Nephron (organoid): ENCODE measurements at regions not wholly inside any gene's neighbourhood (a gene's known extent, or its start where the extent isn't known, plus 50 kb on each side); places are given as distances from the start of the nearest gene placed in this dataset.
"Not testable (repeated sequence)": the region's sequence is repeated elsewhere in the genome, so short reads cannot be mapped to it uniquely, and the experiment has no call there.

Experiments used
- H3K27ac Mint-ChIP-seq, 3 experiments: 2 replicates each; pipeline ENCODE4 v1.8.0; 2020; ENCODE audit warnings: mixed read lengths in 3 of 3, mild to moderate bottlenecking in 2 of 3, moderate library complexity in 1 of 3
- H3K27me3 Mint-ChIP-seq: 2 replicates; pipeline ENCODE4 v1.8.0; 2021; ENCODE audit warnings: low read depth, mild to moderate bottlenecking, moderate library complexity, mixed read lengths
- H3K36me3 Mint-ChIP-seq: 2 replicates; pipeline ENCODE4 v1.8.0; 2020; ENCODE audit warnings: low read depth, mixed read lengths
- H3K4me1 Mint-ChIP-seq: 2 replicates; pipeline ENCODE4 v1.8.0; 2020; ENCODE audit warnings: mixed read lengths
- H3K4me3 Mint-ChIP-seq, 3 experiments: 2 replicates each; pipeline ENCODE4 v1.8.0; 2020; ENCODE audit warnings: mild to moderate bottlenecking in 3 of 3, mixed read lengths in 3 of 3, moderate library complexity in 2 of 3
- H3K9me3 Mint-ChIP-seq: 2 replicates; pipeline ENCODE4 v1.8.0; 2020; ENCODE audit warnings: mixed read lengths
- TF ChIP-seq, protein P1 (sequence below), 3 experiments: fragments of 200-600 bp; sonication (generic); IDR thresholded peaks; one replicate each; pipeline ENCODE4 v1.5.0; 2021; ENCODE audit warnings: antibody characterized with exemption in 3 of 3; ENCODE audit not compliant: unreplicated experiment in 3 of 3

DNA sequence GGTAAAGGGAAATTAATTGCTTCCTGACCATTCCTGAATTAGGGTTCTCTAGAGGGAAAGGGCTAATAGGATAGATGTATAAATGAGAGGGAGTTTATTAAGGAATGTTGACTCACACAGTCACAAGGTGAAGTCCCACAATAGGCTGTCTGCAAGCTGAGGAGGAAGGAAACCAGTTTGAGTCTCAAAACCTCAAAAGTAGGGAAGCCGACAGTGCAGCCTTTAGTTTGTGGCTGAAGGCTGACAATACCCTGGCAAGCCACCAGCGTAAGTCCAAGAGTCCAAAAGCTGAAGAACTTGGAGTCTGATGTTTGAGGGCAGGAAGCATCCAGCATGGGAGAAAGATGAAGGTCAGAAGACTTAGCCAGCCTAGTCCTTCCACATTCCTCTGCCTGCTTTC is 1340.8 kb downstream of the RPIA start:
- not testable (repeated sequence) for H3K27me3 Mint-ChIP-seq, H3K27ac Mint-ChIP-seq, H3K4me1 Mint-ChIP-seq, H3K9me3 Mint-ChIP-seq, H3K36me3 Mint-ChIP-seq, H3K4me3 Mint-ChIP-seq

DNA sequence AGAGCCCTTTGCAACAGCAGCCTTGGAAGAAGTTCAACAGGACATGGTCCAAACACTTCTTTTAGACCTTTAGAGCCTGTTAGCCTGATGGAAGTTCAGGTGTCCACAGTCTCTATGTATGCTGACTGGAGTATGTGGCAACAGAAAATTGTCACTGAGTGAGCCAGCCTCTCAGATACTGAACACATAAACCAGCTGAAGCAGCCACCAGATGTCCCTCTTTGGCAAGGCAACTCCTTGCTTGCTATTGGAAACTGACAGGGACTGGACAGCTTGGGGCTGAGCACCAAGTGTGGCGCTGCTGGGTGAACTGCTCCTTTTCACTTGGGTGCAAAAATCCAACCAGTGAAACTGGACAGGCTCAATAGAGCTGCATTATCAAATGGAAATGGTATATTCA is 1344.9 kb downstream of the RPIA start:
- not testable (repeated sequence) for H3K27me3 Mint-ChIP-seq, H3K36me3 Mint-ChIP-seq, H3K4me1 Mint-ChIP-seq, H3K27ac Mint-ChIP-seq, H3K4me3 Mint-ChIP-seq, H3K9me3 Mint-ChIP-seq

DNA sequence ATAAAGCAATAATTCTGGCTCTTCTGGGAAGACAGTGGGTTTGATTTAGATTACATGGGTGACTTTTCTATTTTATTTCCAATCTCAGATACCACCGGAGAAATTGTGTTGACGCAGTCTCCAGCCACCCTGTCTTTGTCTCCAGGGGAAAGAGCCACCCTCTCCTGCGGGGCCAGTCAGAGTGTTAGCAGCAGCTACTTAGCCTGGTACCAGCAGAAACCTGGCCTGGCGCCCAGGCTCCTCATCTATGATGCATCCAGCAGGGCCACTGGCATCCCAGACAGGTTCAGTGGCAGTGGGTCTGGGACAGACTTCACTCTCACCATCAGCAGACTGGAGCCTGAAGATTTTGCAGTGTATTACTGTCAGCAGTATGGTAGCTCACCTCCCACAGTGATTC is 1347.6 kb downstream of the RPIA start:
- H3K27me3 Mint-ChIP-seq, H3K4me1 Mint-ChIP-seq, H3K36me3 Mint-ChIP-seq, H3K4me3 Mint-ChIP-seq, H3K9me3 Mint-ChIP-seq, H3K27ac Mint-ChIP-seq: not testable (repeated sequence)

DNA sequence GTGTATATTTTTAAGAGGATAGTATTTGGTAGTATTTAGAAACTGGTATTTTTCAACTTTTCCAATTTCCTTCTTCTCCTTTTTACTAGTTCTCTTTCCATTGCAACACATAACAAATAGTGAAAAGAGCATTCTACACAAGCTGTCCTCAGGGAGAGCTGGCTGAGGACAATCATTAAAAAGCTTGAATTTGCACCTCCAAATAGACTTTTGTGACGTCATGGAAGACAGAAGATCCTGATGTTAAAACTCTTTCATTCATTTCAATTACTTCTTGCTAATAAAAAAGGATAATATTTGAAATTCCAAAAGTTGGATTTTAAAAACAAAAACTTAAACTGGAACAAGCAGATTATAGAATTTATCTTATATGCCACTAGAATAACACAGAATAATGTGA is 1356.3 kb downstream of the RPIA start:
- not testable (repeated sequence) for H3K27me3 Mint-ChIP-seq, H3K4me1 Mint-ChIP-seq, H3K36me3 Mint-ChIP-seq, H3K9me3 Mint-ChIP-seq, H3K27ac Mint-ChIP-seq, H3K4me3 Mint-ChIP-seq

DNA sequence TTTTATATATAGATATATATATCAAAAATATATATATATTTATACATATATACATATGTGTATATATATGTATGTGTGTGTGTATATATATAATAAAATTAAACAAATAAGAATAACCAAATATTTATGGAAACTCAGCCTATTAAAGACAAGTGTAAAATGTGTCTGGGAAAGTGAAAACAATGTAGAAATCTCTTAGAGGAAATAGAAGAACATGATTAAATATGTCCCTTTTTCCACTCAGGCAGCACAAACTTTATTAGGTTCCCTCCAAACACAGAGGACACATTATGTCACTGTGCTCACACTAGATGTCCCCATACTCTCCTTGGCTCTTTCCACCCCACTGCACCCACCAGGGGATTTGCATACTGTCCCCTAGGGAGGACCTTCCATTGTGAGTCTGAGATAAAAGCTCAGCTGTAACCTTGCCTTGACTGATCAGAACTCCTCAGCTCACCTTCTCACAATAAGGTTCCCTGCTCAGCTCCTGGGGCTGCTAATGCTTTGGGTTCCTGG is 1360.7 kb downstream of the RPIA start:
- not testable (repeated sequence) for H3K9me3 Mint-ChIP-seq, H3K27ac Mint-ChIP-seq, H3K27me3 Mint-ChIP-seq, H3K4me3 Mint-ChIP-seq, H3K36me3 Mint-ChIP-seq, H3K4me1 Mint-ChIP-seq

DNA sequence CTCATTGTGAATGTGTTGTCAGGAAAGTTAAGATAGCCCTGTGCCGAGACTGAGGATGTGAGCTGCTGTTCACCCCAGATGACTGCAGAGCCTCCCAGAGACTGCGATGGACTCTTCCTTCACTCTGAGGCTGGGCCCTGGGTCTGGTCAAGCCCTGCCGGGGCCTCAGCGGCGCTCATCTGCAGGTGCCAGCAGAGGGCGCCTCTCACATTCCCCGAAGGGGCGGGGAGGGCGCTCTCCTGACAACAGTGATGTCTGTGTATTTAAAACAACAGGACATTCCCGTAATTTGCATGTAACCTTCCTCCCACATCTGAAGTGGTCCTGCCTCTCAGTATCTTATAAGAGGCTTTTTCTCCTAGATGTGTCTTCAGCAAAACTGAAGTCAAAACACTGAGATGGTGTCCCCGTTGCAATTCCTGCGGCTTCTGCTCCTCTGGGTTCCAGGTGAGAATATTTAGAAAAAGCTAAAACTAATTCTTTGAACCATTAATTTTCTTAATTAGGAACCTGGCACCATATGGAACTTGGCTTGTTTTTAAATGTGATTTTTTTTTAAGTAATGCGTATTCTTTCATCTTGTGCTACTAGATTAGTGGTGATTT is 1377.9 kb downstream of the RPIA start:
- Mint-ChIP-seq H3K4me3 (no peak overlapping the region), H3K9me3 (peaks cover 16% of the 10 kb centered on the region), H3K27me3 (no peaks in the 10 kb centered on the region), H3K4me1 (no peaks in the 10 kb centered on the region), H3K27ac (no peak overlapping the region), H3K36me3 (no peaks in the 10 kb centered on the region)
- TF ChIP-seq, protein P1, sequence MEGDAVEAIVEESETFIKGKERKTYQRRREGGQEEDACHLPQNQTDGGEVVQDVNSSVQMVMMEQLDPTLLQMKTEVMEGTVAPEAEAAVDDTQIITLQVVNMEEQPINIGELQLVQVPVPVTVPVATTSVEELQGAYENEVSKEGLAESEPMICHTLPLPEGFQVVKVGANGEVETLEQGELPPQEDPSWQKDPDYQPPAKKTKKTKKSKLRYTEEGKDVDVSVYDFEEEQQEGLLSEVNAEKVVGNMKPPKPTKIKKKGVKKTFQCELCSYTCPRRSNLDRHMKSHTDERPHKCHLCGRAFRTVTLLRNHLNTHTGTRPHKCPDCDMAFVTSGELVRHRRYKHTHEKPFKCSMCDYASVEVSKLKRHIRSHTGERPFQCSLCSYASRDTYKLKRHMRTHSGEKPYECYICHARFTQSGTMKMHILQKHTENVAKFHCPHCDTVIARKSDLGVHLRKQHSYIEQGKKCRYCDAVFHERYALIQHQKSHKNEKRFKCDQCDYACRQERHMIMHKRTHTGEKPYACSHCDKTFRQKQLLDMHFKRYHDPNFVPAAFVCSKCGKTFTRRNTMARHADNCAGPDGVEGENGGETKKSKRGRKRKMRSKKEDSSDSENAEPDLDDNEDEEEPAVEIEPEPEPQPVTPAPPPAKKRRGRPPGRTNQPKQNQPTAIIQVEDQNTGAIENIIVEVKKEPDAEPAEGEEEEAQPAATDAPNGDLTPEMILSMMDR (IDR thresholded peaks at IDR 0.05; ENCODE audit: unreplicated experiment in 3 of 3) = peak; percentile 10 to 31 (median 23)

DNA sequence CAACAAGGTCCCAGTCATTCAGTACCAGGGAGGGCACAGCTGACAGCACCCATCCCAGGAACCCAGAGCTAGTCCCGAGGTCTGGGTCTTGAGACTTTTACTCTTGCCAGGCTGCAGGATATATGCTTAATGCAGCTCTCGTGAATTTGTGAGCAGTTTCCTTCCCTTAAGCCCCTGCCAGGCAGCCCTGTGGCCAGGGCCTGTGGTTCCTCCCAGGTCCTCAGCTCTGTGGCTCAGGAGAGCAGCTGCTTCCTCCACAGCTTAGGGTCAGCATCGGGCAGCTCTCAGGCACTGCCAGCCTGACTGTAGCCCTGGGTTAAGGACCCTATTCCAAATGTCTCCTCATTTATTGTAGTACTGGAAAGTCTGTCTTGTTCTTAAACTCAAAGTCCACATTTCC is 1384.8 kb downstream of the RPIA start:
- Mint-ChIP-seq H3K36me3 (no peaks in the 10 kb centered on the region), H3K27me3 (peaks cover 3% of the 10 kb centered on the region)
- TF ChIP-seq, protein P1 (IDR thresholded peaks at IDR 0.05; ENCODE audit: unreplicated experiment in 3 of 3) = no peak

DNA sequence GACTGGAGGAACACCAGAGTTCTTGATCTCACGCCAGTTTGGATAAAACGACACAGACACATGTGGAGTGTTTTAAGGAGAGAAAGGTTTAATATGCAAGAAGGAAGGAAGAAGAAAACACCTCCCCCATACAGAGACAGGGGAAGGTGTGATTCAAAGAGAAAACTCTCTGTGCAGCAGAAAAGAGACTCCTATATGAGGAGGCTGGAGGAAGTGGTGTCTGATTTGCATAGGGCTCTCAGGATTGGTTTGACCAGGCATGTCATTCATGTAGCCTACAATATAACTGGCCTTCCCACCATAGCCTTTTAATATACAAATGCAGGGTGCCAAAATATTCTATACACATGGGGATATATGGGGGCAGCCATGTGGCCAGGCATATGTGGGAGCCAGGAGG is 1386.5 kb downstream of the RPIA start:
- Mint-ChIP-seq H3K27ac (no peak overlapping the region), H3K36me3 (no peaks in the 10 kb centered on the region), H3K4me1 (no peaks in the 10 kb centered on the region), H3K27me3 (peaks cover 3% of the 10 kb centered on the region), H3K4me3 (no peak overlapping the region), H3K9me3 (peaks cover 14% of the 10 kb centered on the region)
- TF ChIP-seq, protein P1 (IDR thresholded peaks at IDR 0.05; ENCODE audit: unreplicated experiment in 3 of 3) = no peak

More for the DNA sequence above, 1384.8 kb downstream of the RPIA start:
- peaks cover 11% of the 10 kb centered on the region for H3K9me3 Mint-ChIP-seq
- no peak overlapping the region for H3K4me3 Mint-ChIP-seq
- H3K27ac Mint-ChIP-seq = no peak overlapping the region
- no peaks in the 10 kb centered on the region for H3K4me1 Mint-ChIP-seq
